ENCODE measurements at regions not wholly inside any gene's neighbourhood (a gene's known extent, or its start where the extent isn't known, plus 50 kb on each side); places are given as distances from the start of the nearest gene placed in this dataset.

DNA sequence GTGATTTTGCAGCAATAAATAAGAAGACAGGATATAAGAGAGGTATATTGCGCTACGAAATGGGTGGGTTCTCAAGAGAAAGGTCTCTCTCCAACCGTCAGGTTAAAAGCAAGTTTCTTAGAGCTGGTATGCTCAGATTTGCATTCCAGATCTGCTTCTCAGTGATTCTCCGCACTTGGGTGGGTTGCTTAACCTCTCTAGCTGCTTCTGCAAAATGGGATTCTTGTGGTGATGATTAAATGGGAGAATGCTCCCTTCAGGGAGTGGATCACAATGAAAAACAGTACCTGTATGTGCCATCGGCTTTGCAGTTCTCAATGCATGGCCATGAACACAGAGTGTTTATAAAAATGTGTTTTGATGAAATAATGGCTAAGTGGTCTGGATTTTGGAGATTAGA is 477.7 kb downstream of the TNS1 start:
- no peak for DNase-seq (ENCODE audit: low read depth in 2 of 2)

DNA sequence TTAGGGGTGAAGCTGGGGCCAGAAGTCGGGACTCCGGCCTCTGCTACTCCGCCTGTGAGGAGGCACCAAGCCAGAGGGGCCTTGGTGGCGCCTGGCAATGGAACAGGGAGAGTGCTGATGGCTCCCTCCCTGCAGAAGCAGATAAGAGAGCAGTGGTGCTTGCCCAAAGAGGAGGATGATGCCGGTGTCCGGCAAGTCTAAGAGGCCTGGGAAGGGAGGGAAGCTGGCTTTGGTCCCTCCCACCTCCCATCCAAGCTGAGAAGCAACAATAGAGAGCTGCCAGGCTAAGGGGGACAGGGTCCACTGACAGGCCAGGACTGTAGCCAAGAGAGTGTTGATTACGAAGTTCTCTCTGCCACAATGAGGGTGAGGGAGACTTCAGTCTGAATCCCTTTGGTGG is 479.5 kb downstream of the TNS1 start:
- DNase-seq (ENCODE audit: low read depth in 2 of 2): no peak

DNA sequence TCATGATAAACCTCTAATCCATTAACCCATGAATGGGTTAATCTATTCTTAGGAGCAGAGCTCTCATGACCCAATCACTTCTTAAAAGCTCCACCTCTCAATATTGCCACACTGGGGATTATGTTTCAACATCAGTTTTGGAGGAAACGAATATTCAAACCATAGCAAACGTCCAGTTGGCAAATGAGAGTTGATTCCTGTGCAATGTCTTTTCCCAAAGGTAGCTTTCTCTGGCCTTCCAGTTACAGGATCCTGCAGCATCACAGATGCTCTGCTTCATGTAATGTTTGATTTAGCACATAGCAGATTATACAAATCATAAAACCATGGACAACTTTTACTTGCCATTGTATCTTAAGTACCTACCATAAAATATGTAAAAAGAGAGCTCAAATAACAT is 481.0 kb downstream of the TNS1 start:
- no peak for DNase-seq (ENCODE audit: low read depth in 2 of 2)

DNA sequence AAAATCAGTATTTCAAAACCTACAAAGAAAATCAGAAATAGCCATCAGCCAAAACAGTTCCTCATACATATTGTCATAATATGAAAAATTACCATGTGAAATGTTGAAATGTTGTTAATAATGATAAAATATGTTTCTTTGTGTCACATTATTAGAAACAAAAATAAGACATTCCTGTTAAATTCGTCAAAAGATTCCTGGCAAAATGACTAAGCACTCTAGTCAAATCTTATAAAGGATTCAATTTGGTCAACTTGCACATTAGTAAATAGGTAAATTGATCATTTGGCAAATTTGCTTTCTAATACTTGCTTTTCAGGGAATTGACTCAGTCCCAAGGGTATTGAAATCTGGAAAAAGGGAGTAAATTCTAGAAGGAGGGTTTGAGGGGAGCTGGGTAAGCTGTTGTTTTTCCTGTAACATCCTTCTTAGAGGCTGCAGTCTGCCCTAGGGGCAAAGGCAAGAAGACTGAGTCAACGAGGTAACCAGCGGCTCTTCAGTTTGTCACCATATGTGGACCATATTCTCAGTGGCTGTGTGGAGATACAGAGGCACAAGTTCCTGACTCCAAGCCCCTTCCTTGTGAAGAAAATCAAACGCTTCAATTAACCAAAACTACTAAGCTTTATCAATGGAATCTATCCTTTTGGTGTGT is 482.3 kb downstream of the TNS1 start:
- no peak for DNase-seq (ENCODE audit: low read depth in 2 of 2)

DNA sequence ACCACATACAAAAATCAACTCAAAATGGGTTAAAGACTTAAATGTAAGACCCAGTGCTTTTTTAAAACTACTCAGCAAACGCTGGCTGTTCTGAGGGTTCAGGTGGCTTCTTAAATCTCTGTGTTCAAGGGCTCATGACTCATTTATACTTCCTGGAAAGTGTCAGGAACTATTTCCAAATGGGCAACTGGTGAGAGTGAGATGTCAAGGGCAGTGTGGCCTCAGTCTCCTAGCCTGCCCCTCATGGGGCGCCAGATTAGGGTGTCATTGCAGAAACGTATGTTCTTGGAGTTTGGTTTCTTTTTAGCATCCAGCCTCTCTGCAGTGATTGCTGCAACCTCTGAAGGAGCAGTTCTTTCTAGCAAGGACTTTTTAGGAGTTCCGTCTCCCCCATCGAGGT is 485.4 kb downstream of the TNS1 start:
- DNase-seq (ENCODE audit: low read depth in 2 of 2): no peak

DNA sequence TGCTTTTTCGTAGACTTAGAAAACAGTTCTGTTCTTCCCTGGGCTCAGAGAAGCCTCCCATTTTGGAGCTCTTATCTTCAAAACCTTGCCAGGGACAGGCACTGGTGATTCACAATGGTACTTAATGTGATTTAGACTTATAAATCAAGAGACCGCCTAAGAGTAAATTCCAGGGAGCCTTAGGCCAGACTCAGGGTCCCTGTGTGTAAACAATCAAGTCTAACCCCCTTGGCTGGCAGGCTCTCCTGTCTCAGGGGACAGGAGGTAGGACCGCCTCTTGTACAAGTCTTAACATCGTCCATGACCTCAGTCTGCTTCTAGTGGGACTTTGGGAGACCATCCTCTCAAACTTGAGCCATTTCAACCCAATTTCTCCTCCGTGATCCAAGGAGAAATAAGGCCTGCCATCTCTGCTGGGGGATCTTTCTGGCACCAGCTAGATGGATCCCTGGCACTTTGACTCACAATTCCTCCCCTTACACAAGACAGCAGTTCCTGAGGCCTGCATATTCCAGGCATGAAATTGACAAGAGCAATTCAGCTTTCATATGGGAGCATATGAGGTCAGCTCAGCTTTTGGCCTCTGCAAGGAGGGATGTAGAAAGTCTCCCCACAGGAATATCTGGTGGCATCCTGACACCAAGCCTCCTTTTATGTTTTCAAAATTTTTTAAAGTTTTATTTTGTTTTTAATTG is 487.0 kb downstream of the TNS1 start:
- DNase-seq (ENCODE audit: low read depth in 2 of 2): no peak

DNA sequence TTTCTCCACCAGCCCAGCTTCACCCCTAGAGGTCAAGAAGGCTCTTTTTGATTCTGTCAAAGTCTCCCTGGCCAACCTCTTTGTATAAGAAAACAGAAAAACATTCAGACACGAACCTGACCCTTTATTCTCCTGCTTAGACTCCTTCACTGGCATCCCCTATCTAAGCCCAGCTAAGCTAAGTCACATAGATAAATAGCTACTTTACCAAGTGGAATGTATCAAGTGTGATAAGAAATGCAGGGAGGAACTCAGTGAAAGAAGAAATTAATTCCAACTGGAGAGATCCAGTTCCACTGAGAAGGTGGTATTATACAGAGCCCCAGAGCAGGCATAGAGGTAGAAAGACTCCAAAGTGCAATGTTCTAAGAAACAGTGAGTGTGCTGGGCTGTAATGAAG is 489.5 kb downstream of the TNS1 start:
- no peak for DNase-seq (ENCODE audit: low read depth in 2 of 2)

DNA sequence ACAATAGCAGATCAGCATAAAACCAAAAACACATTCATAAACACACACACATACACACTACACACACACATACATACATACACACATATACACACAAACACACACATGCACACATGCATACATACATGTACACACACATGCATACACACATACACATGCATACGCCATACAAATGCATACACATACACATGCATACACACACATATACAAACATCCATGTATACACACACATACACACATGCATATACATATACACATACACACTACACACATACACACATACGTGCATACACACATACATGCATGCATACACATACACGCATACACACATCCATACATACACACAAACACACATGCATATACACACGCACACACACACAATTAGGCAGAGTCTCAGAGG is 490.1 kb downstream of the TNS1 start:
- DNase-seq (ENCODE audit: low read depth in 2 of 2): no peak

DNA sequence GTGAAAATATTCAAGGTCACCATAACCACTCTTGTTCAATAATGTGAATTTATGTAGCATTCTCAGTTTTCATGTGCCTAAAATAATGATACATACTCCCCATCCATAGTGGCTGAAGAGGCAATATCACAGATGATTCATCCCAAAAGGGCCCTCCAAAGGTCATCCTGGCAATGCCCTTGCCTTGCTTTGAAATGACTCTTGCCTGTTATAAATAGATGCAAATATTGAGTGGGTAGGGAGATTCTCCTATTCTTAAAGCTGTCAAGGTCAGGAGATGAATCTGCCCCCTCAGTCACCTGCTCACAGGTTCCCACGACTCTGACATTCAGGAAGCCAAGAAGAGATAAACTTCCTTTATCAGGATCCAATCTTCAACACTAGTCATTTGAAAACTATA is 490.5 kb downstream of the TNS1 start:
- no peak for DNase-seq (ENCODE audit: low read depth in 2 of 2)

DNA sequence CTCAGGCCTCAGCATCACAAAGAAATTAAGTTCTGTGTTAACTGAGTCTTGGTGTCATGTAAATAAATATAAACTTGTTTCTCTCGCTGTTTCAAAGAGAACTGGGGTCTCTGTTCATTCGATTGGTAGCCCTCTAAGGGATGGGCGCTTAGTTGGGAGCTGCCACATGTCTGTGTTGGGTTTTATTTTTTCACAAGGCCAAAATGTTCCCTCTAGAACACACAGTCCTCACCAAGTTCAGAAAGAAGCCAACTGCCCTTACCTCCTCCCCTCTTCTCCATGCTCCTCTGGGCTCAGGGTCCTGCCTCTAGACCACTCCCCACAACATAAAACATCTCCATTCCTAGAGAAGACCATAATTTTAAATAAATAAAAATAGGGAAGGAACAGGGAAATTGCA is 490.9 kb downstream of the TNS1 start:
- no peak for DNase-seq (ENCODE audit: low read depth in 2 of 2)

DNA sequence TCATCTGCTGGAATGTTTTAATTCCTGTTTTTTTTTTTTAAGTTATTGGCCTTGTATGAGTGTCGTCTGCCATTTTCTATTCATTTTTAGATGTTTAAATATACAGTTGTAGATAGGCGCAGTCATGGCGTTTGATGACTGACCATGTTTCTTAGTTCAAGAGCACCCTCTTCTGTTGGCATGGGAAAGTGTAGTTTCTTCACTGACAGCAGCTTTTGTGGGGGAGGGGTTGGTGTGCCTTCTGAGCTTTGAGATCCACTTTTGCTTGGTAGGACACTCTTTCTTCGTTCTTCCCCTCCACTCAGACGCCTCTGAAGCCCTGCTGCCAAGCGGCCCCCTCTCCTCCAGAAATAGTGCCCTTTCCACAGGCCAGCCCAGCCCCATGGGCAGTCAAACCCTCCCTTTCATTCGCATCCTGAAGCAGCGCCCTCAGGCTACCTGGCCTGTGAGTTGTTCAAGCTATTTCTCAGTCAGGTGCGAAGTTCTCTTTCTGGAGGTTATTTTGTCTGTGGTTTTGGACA is 492.0 kb downstream of the TNS1 start:
- peak in 1 of 2 donors; percentile 2 for DNase-seq (ENCODE audit: low read depth in 2 of 2)

DNA sequence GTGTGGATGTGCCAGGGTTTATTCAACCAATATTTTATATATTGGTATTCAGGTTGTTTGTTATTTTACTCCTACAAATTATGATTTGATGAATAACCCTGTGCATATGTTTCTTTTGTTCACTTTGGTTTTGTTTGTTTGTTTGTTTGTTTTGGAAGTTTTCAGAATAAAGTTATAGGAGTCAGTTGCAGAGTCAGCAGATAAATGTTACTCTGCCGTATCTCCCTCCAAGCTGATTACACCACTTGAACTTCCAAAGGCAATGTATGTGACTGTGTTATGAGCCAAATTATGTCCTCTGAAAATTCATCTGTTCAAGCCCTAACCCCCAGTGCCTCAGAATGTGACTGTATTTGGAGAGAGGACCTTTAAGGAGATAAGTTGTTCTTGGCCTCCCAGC is 497.5 kb downstream of the TNS1 start:
- DNase-seq (ENCODE audit: low read depth in 2 of 2): no peak

DNA sequence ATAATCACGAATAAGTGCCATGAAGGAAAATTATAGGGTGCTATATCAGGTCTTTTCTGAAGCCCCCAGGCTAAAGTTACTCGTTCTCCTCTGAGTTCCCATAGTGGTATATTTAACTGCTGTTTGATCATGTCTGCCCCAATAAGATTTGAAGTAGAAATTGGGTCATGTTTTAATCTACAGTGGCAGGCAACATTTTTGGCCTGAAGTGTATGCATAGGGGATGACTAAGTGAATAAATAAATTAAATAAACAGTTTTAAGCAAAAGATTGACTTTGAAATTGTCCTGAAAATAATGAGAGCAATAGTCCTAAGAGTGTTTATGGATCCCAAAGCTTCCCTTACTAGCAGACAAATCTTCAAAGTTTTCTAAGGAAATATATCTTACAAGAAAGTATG is 500.9 kb downstream of the TNS1 start:
- DNase-seq (ENCODE audit: low read depth in 2 of 2): no peak

DNA sequence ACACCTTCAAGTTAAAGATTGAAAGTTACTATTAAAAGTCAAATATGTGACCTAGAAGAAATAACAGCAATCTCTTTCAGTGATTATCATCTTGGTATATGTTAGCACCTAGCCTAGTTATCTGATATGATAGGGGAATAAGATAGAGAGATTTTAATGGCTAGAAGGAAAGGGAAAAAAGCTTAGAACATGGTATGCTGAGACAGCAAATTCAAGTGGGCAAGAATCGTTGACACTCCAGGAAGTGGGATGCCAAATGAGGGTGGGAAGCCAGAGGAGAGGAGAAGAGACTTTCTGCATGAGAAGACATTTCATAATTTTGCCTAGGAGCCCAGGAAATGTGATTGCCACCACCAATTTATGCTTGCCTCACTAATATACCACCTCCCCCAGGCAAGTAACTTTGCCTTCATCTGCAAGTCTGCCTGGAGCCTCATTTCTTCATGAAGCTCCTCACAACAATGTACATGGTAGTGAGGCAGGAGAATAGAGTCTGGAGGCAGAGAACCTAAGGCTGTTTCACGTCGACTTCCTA is 504.9 kb downstream of the TNS1 start:
- DNase-seq (ENCODE audit: low read depth in 2 of 2): no peak

DNA sequence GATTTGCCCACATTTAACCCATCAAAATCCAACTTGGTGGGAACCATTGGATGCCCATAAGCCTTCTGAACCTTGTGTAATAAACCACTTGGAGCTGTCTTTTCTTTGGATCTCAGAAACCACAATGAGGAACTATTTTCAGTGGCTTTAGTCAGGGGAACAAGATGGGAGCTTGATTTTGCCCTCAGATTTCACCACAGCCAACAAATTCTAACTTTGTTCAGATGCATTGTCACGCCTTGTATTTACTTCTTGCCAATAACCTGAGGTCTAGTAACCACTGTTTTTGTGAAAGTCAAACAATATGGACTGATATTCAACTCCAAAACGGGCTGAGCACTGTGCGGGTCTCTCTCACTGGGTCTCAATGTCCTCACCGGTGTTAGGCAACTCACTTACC is 508.2 kb downstream of the TNS1 start:
- DNase-seq (ENCODE audit: low read depth in 2 of 2): no peak

DNA sequence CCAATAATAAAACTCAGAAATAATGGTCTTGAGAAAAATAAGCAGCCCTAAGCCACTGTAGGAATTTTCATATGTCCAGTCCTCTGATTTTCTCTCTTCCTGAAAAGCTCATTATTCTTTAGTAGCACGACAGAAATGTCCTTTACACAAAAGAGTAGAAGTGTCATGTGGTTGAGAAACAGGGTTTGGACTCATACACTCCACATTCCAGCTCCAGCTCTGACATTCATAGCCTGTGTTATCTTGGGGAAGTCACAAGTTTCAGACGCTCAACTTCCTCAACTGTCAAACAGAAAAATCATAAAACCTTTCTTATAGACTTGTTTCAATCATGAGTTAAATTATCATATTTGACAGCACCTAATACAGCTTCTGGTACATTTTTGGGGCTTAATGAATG is 511.5 kb downstream of the TNS1 start:
- no peak for DNase-seq (ENCODE audit: low read depth in 2 of 2)

DNA sequence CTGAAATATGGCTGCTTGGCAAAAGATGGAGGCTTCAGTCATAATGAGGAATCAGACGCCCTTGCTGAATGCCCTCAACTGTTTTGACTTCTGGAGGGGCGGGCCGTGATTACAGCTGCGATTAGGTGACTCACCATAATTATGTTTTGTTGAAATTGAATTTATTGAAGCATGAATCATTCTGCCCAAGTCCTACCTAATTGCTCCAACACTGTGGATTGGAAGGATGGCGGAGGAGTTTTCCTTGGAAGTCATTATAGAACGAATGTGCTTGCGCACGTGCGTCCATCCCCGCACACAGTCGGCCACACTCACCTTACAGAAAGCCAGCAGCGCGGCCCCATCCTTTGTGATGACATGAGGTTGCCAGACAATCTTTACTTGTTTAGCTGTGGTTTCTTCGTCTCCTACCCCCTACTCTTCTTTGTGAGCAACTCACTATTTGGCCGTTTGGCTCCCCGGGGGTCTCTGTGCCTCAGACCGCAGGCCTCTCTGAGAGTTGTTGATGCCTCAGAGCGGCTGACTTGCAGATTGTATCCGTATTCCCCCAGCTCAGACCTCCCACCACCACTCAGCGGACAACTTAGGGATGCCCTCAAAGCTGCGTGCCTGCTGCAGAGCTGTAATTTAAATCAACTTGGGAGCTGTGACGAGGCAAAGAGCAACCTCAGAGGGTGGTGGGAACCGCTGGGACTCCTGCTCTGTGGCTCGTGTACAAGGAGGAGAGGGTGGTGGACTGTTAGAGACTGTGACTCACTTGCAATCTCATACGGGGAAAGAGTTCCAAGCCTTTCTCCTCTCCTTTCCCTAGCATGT is 513.4 kb downstream of the TNS1 start:
- DNase-seq (ENCODE audit: low read depth in 2 of 2): no peak

DNA sequence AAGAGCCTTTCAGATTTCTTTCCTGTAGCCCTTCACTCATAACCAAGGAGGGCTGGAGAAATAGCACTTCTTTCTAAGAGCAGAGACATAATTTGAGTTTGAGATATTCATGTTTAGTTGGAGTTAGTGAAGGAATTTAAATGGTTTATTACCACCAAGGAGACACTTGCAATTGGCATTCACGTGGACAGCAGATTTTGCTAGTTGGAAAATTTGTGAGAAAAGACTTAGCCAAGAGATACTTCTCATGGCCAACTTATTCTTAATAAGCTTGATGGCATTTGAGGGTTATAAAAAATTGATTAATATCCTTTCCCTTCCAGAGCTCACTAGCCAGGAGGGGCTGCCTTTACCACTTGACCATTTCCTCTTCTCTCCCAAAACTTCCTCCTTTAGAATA is 518.7 kb downstream of the TNS1 start:
- DNase-seq (ENCODE audit: low read depth in 2 of 2): no peak

DNA sequence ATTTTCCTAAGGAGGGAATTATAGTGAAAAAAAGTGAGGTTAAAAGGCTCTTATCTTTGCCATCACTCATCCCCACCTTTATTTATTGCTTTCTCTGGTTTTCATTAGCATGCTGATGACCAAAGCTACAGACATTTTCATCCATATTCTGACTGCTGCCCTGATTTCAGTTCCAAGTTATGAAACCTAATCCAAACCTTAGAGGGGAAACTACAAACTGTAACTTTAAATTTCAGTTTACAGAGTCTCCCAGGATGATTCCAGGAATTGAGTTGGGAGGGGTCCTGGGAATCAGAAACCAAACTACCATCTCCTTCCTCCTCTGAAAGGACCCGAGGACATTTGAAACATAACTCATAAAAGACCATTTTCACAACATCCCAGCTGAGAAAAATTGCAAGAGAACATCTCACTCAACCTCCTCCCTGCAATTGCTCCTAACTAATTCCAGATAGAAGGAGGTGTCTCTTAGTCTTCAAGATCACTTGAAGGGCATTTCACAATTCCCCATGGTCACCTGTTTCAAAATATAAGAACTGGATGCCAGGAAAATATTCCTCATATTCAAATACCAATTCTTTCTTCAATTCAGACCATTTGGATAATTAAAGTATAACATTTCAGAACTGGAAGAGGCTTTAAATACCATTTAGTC is 520.6 kb downstream of the TNS1 start:
- DNase-seq (ENCODE audit: low read depth in 2 of 2): no peak

DNA sequence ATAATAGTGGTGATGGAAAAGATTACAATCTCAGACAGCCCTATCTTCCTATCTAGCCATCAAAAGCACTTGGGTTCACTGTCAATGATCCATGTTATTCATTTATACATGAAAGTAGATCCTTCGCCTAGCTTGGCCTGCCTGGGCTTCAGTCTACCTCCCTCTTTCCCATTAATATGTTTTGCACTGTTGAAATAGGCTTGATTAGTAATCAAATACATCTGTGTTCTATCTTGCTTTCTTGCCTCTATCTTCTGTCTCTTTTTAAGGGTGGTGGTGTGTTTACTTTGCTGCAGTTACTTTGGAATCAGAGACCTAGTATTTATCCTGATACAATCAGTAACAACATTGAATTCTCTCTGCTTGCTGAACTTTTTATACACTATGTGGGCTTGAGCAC is 521.2 kb downstream of the TNS1 start:
- no peak for DNase-seq (ENCODE audit: low read depth in 2 of 2)

DNA sequence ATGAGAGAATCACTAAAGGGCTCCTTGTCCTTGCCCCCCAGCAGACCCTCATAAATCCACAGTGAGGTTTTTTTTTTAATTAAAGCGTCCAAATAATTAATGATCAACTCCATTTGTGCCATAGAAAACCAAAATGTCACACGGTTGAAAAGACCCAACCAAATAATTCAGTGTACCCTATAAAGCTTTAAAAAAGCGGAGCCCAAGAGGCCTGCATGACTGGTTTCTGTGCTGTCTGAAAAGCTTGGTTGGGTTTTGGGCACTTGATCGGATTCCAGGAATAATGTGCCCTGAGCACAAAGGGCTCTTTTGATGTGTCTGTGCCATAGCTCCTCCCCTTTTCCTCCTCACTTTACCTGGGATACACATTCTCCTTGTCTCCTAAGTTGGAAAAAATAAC is 523.2 kb downstream of the TNS1 start:
- DNase-seq (ENCODE audit: low read depth in 2 of 2): no peak

DNA sequence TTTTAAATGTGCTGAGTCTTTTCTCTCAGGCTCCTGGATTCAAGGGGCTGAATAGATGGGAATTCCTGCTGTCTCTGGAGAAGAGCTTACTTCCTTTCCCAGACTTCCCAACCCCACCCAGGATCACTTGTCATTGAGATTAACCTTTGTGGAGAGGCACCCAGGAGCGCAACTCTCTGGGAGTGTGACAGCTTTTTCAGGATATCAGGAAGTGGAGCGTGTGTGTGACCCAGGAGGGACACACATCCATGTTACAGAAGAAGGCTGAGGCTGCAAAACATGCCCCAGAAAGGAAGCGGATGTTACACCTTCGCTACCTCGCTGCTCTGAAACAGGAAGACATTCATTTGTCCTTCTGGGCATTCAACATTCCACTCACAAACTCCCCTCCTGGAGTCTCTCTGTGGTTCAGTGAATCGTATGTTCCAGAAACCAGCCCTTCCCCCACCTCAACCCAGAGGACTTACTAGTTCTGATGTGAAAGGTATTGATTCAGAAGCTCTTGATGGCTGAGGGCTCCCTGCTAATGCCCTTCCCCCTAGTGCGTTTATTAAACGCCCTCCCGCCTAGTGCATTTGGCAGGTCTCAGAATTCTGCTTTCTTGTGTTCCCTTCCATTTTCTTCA is 523.9 kb downstream of the TNS1 start:
- no peak for DNase-seq (ENCODE audit: low read depth in 2 of 2)

Measured in stimulated activated CD8-positive, alpha-beta memory T cell treated with anti-CD3 and anti-CD28 coated beads, Interleukin-2, amount 100 ng/mL, for 48 hours (primary cell).